ENCODE measurements at regions not wholly inside any gene's neighbourhood (a gene's known extent, or its start where the extent isn't known, plus 50 kb on each side); places are given as distances from the start of the nearest gene placed in this dataset.

- TF ChIP-seq POLR2A (IDR thresholded peaks at IDR 0.05): no peak
- no peak for TF ChIP-seq CTCF (IDR thresholded peaks at IDR 0.05)
- TF ChIP-seq EP300 (IDR thresholded peaks at IDR 0.05): no peak
These were observed 93.7 kb upstream of the TBC1D5 start for GRCh38 chr3:17836092-17836491.

Data from ovary (tissue), 3 donors.